ENCODE measurements at regions not wholly inside any gene's neighbourhood (a gene's known extent, or its start where the extent isn't known, plus 50 kb on each side); places are given as distances from the start of the nearest gene placed in this dataset.

GRCh38 chr2:506451-506850, 170.8 kb downstream of the TMEM18 start:
- Histone ChIP-seq H4K91ac (replicated peaks; ENCODE audit: insufficient read length, low read length) (no peak overlapping the region), H2BK120ac (replicated peaks; ENCODE audit: low read depth, low read length) (no peak overlapping the region), H4K5ac (ENCODE audit: insufficient read length, low read depth, low read length) (no peak overlapping the region), H4K20me1 (replicated peaks in 1 of 2; ENCODE audit: control insufficient read depth in 1 of 2, insufficient read depth in 2 of 2, low read length in 2 of 2) (no peaks in the 10 kb centered on the region), H3K9ac (replicated peaks in 1 of 4; ENCODE audit: extremely low read depth in 1 of 4, low read depth in 3 of 4, low read length in 3 of 4) (no peak overlapping the region), H3K79me2 (ENCODE audit: control insufficient read depth in 1 of 2, insufficient read depth in 2 of 2, low read length in 2 of 2) (no peaks in the 10 kb centered on the region), H3K23me2 (ENCODE audit: low read depth, low read length) (no peaks in the 10 kb centered on the region), H2BK15ac (ENCODE audit: low read length) (no peak overlapping the region), H4K8ac (ENCODE audit: extremely low read depth, insufficient read depth, low read length) (no peak overlapping the region), H3K4me1 (replicated peaks in 1 of 4; ENCODE audit: control insufficient read depth in 3 of 4, insufficient read depth in 4 of 4, low read length in 3 of 4) (peaks cover 0 to 10% (median 6%) of the 10 kb centered on the region in 4 experiments; a peak in 5 of 7 replicates), H3K4me3 (ENCODE audit: extremely low read depth in 1 of 4, insufficient read depth in 2 of 4, low read depth in 3 of 4, low read length in 4 of 4) (no peak overlapping the region), H2BK12ac (ENCODE audit: low read depth, low read length) (no peak overlapping the region), H3K9me3 (ENCODE audit: insufficient read depth in 2 of 2, low read depth in 1 of 2, low read length in 1 of 2) (no peaks in the 10 kb centered on the region), H3K56ac (replicated peaks; ENCODE audit: insufficient read length, low read depth, low read length) (no peak overlapping the region), H3K23ac (ENCODE audit: insufficient read length) (no peak overlapping the region), H3K36me3 (ENCODE audit: control insufficient read depth in 2 of 4, insufficient read depth in 4 of 4, low read length in 3 of 4) (no peaks in the 10 kb centered on the region), H3K27ac (ENCODE audit: low read depth, low read length) (no peak overlapping the region), H3K27me3 (replicated peaks in 1 of 4; ENCODE audit: control insufficient read depth in 3 of 4, extremely low read depth in 1 of 4, insufficient read depth in 3 of 4, low read length in 3 of 4) (peaks cover 0 to 9% (median 3%) of the 10 kb centered on the region in 4 experiments; a peak in 4 of 7 replicates), H2BK5ac (ENCODE audit: low read depth, low read length) (no peak overlapping the region), H3K4ac (replicated peaks; ENCODE audit: insufficient read length, low read depth, low read length) (no peak overlapping the region), H2BK20ac (ENCODE audit: low read length) (no peak overlapping the region), H2AK5ac (ENCODE audit: low read depth, low read length) (no peak overlapping the region), H3K79me1 (ENCODE audit: low read depth, low read length) (no peaks in the 10 kb centered on the region; the same call in 1 of the 2 replicates), H3K14ac (ENCODE audit: insufficient read length) (no peak overlapping the region), H3K4me2 (ENCODE audit: insufficient read depth in 1 of 2, low read depth in 2 of 2, low read length in 2 of 2) (0 out of 4 replicates have a peak overlapping the region, but pooled peaks have one; percentile 18 to 25), H3K18ac (ENCODE audit: extremely low read depth, low read length) (no peak overlapping the region), H2AFZ (ENCODE audit: low read length) (no peak overlapping the region)
- DNase-seq (ENCODE audit: low read depth in 1 of 2, low spot score in 2 of 2) (no peak), FAIRE-seq (no peak)
- ChIA-PET CTCF (ENCODE audit: partially characterized antibody) (interaction anchor here (0.7 to 1.9 kb wide), 5 partner anchors 8 to 391 kb away, joined by 3 to 9 read pairs (median 4); no protein-coding TSS in a partner anchor), POLR2A (ENCODE audit: partially characterized antibody) (no interaction called here)
- TF ChIP-seq JUN (IDR thresholded peaks at IDR 0.05; ENCODE audit: low read depth, low read length) = no peak
- no peak for TF ChIP-seq CHD1 (IDR thresholded peaks at IDR 0.05; ENCODE audit: low read depth, low read length)
- no peak for TF ChIP-seq GTF2F1 (IDR thresholded peaks at IDR 0.05; ENCODE audit: borderline replicate concordance, low read depth, low read length)
- TF ChIP-seq TEAD4 (IDR thresholded peaks at IDR 0.05; ENCODE audit: low read depth, low read length) = no peak
- no peak for TF ChIP-seq SIX5 (IDR thresholded peaks at IDR 0.05; ENCODE audit: low read depth, low read length)
- TF ChIP-seq TCF12 (IDR thresholded peaks at IDR 0.05; ENCODE audit: low read depth, low read length) = no peak
- no peak for TF ChIP-seq CTBP2 (IDR thresholded peaks at IDR 0.05; ENCODE audit: borderline replicate concordance, insufficient read depth, insufficient read length, low read length)
- TF ChIP-seq POLR2A (IDR thresholded peaks at IDR 0.05; ENCODE audit: control extremely low read depth in 1 of 2, low read depth in 2 of 2, low read length in 2 of 2) = no peak
- no peak for TF ChIP-seq SP4 (IDR thresholded peaks at IDR 0.05; ENCODE audit: low read length)
- no peak for TF ChIP-seq NRF1 (IDR thresholded peaks at IDR 0.05; ENCODE audit: low read depth, low read length)
- 87% methylated on average over 6 of the region's 6 CpGs; no CpG with 5 or more reads in 1 of the 2 experiments for WGBS, 2 experiments (ENCODE audit: extremely low coverage in 1 of 2, insufficient coverage in 1 of 2, insufficient read length in 1 of 2, insufficient replicate concordance in 2 of 2, low coverage in 1 of 2, low lambda C conversion rate in 2 of 2, missing lambda C conversion rate in 1 of 2)
